ENCODE measurements at regions not wholly inside any gene's neighbourhood (a gene's known extent, or its start where the extent isn't known, plus 50 kb on each side); places are given as distances from the start of the nearest gene placed in this dataset.
"Not testable (repeated sequence)": the region's sequence is repeated elsewhere in the genome, so short reads cannot be mapped to it uniquely, and the experiment has no call there.

DNA sequence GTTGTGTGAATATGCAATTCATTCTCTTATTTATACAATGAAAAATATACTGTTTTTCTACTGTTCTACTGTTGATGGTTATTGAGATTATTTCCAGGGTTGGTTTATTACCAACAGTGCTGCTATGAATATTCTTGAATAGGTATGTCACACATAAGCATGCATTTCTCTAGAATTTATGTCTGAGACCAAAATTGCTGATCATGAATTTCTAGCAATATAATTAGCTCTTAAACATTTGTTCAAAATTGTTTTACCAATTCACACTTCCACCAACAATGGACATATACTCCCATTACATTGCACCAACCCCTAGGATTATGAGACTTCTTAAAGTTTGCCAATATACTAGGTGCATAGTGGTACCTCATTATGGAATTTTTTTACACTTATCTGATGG is 164.1 kb upstream of the KCNQ5 start:
- no peak for DNase-seq (ENCODE audit: low read depth)

DNA sequence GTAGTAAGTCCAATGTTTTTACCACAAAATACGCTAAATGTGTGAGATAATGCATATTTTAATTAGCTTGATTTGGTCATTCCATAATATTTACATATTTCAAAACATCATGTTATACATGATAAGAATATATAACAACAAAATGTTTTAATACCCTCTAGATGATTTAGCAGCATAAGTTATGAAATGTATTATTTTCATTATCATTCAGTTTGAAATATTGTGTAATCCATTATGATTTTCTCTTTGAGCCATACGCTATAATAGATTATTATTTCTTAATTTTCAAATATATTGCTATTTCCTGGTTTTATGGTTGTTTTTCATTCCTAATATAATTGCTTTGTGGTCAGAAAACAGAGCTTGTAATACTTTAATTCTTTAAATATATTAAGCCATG is 163.3 kb upstream of the KCNQ5 start:
- DNase-seq (ENCODE audit: low read depth): no peak

DNA sequence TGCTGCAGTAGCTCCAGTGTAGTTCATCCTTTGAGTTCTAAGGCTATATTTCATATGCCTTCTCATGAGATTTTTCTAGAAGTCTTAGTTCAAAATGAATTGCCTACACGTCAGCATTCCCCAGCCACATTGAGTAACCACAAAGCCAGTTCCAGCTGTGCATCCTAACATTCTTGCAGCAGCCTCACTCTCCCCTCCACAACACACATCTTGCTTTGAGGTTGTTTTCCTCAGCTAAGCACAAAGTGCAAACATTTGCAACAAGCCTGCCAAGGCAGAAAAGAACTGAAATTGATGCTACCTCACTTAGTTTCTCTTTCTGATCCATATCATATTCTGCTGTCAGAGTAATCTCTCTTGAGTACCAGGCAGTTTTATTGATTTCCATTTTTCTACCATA is 160.7 kb upstream of the KCNQ5 start:
- DNase-seq (ENCODE audit: low read depth): no peak

DNA sequence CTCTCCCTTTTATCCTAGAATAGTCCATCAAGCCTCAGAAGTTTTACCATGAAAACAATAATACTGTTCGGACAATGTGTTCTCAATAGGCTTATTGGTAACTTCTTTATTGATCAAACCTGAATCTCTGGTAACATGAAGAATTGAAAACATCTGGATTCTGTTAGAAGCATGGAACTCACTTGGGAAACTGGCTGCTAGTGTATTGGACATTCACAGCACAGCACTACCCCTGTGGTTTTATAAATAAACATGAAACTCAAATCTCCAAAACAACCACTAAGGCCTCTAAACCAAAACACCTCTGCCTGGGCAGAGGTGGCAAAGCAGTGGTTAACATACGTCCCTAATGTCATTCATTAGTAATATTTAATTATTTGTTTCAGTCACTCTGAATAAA is 157.6 kb upstream of the KCNQ5 start:
- DNase-seq (ENCODE audit: low read depth): no peak

DNA sequence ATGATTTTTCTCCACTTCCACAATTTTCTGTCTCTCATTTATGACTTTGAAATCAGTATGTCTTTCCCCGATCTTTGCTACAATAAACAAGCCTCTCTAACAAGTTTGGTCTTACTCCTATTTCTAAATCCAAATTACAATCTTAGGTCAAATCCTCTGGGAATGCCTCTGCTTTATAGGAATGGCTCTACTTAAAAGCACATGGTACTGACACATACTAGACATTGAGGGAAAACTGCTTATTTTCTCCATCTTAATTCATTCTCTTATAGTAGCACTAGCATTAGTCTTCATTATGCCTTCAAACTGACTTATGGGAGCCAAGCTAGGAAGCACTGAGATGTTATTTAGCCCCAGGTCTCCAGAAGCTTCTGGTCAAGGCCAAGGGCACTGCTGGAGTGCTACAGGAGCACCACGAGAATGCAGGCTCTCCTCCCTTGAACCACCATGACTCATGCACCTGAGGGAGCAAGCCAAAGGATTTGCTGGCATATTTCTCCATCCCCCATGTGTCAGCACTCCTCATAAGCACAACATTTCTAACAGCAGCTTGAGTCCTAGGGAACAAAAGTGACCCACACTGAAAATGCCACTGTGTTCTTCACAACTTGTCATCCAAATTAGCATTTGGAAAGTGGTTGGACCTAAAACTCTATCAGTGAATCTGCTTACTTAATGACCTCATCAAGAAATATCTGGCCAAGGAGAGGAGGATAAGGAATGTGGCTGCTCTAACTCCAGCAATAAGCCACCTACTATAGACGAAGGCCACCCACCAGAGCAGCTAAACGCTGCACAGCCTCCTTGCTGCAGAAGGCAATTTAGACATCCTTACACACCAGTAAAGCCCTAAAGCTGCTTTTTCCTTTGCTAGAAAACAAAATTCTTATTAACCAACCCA is 156.8 kb upstream of the KCNQ5 start:
- DNase-seq (ENCODE audit: low read depth): no peak

DNA sequence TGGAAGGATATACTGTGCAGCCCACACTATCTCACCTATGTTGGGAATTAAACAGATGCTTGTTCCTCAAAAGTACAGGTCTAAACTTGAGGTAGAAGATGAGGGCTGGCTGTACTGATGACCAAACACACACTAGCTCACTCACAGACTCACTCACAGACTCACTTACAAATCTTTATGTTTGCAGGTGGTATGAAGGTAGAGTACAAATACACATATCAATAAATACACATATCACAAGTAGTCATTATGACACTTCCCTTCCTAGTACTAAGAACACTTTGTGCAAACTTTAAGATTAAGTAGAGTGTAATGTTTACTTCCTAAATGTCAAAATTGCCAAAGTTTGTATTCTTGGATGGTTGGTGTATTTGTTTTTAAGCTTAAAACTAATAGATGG is 155.4 kb upstream of the KCNQ5 start:
- DNase-seq (ENCODE audit: low read depth): no peak

DNA sequence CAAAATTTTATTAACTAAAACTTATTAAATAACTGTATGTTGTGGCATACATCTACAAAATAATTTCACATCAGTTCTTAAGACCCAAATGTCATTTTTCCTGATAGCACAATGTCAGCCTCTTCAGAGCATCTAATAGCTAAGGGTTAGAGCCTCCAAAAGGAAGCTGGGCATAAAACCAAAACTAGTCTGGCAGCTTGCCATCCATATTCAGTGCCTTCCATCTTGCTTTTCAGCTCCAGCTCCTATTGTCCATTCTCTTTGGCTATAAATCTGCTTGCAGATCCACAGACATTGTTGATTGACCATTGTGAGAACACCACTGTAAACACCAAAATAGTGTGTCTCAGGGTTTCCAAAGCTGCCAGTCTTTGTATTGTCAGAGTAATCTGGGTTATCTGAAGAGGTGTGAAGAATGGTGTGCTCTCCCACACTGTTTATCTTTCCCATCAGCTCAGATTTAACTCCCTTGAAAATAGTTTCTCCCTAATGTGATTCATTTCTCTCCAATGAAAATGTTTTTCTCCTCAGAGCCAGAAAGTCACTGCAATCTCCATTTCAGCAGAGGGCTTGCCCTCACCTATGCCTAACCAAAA is 154.8 kb upstream of the KCNQ5 start:
- no peak for DNase-seq (ENCODE audit: low read depth)

DNA sequence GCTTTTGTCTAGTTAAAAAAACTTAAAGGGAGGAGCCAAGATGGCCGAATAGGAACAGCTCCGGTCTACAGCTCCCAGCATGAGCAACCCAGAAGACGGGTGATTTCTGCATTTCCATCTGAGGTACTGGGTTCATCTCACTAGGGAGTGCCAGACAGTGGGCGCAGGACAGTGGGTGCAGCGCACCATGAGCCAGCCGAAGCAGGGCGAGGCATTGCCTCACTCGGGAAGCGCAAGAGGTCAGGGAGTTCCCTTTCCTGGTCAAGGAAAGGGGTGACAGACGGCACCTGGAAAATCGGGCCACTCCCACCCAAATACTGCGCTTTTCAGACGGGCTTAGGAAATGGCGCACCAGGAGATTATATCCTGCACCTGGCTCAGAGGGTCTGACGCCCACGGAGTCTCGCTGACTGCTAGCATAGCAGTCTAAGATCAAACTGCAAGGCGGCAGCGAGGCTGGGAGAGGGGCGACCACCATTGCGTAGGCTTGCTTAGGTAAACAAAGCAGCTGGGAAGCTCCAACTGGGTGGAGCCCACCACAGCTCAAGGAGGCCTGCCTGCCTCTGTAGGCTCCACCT is 152.4 kb upstream of the KCNQ5 start:
- not testable (repeated sequence) for DNase-seq (ENCODE audit: low read depth)

DNA sequence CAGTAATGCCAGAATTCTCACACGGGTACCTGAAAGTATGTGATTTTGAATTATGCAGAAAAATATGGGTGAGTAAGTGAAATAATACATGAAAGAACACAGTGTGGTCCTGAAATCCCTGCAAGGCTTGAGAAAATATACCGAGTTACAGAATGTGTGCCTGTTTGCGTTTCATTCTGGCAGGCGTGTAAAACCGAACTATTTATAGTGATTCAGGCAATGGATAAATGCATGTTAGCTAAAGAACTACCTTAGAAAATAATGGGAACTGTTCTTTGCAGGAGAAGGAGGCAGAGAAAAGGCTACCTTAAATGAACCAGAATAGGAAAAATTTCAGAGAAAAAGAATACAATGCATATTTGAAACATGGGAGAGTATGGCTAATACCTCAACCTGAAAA is 145.8 kb upstream of the KCNQ5 start:
- no peak for DNase-seq (ENCODE audit: low read depth)

DNA sequence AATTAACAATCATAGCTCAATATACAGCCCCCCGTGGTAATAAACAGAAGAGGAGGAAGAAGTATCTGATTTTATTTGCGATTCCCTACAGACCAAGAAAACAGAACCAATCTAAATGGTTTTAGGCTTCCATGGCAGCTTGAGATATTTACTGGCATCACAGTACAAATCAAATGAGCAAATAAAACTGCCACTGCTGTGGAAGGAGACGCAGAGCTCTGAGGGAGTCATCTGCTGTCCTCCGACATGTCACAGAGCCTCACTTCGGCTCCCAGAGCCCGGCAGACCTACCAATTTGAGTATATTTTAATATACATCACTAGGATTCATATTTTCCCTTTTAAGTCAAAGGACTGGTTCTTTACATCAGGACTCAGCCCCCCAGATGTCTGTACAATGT is 145.2 kb upstream of the KCNQ5 start:
- no peak for DNase-seq (ENCODE audit: low read depth)

DNA sequence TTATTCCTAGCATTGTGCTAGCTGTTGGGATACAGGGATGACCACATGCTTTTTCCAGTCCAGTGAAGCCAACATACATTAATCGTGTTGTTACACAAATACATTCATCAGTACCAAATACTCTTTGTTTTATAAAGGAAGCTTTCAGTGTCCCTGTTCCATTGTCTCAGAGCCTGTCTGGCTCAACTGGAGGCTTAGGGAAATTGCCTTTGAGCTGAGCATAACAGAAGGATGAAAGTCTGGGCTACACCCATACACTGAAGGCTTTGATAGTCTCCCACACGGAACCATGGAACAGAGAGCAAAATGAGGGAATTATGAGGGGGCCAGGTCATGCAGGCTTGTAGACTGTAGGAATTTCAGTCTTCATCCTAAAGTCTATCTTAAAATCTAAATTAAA is 126.4 kb upstream of the KCNQ5 start:
- no peak for DNase-seq (ENCODE audit: low read depth)

DNA sequence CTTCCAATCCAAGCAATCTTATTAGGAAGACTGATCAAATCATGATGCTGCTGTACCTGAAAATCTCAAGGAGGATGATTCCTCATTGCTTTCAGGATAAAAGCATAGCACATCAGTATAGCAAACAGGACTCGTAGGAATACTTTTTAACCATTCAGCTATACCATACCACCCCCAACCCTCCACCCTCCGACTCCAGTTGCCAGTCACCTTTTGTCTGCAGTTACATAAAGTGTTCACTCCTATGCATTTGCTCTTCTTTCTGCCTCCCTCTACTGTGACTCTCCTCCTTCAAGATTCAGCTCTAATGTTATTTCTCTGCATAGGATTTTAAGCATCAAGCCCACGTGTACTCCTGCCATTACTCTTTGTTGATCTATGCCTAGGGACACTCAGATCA is 124.7 kb upstream of the KCNQ5 start:
- DNase-seq (ENCODE audit: low read depth): no peak

DNA sequence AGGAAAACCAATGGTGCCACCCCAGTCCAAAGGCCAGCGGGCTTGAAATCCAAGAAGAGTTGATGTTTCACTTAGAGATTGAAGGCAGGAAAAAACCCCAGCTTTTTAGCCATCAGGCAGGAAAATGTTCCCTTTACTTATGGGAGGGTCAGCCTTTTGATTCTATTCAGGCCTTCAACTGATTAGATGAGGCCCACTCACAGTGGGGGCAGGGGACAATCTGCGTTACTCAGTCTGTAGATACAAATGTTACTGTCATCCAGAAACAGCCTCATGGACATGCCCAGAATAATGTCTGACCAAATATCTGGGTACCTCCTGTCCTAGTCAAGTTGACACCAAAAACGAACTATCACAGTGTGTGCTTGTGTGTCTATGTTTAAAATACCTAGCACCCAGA is 121.2 kb upstream of the KCNQ5 start:
- DNase-seq (ENCODE audit: low read depth): no peak

DNA sequence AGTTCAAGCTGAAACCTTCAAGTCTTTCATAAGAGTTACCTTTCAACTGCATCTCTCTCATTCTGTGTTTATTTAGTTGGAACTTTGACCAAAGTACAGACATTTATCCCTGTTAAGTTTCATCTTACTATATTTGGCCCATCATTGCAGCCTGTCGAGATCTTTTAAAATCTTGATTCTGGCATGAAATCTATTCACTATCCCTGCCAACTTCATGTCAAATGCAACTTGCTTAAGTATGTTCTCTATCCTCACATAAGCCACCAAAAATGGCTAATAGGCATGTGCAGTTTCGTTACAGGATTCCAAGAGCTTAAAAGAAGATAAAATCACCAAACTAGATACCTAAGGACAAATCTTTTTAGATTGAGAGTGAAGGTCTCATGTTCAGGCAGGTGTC is 117.5 kb upstream of the KCNQ5 start:
- DNase-seq (ENCODE audit: low read depth): no peak

DNA sequence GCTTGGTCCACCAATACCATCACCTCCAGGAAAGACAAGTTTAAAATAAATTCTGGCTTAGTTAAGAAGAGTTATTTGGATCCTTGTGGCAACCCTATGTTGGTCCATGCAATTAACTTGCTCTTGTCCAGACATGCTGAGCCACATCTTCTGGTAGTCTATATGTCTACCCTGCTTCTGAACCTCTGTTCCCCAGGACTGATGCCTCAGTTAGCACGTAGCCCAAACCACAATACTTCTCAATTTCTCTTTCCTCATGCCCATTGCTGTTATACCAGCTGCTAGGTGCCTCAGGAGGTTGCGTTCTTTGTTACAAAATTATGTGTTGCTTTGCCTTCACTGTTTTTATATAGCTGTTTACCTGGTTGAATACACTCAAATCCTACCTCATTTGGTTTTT is 116.4 kb upstream of the KCNQ5 start:
- DNase-seq (ENCODE audit: low read depth): no peak

DNA sequence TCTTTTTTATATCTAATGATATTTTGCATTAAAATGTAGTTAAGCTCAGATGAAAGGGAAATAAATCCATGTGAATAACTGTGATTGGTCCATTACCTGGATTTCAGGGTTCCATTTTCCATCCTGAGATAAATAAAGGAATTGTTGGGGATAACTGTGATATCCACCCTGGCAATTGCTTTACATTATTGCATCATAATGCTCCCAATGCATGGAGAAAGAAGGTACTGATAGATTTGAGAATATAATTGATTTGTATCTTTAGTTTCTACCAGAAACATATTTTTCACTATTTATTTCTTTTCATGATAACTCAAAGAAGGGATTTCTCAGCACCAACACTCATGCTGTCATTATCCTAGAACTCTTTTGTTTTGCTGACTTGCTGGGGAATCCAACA is 102.0 kb upstream of the KCNQ5 start:
- DNase-seq (ENCODE audit: low read depth): no peak

DNA sequence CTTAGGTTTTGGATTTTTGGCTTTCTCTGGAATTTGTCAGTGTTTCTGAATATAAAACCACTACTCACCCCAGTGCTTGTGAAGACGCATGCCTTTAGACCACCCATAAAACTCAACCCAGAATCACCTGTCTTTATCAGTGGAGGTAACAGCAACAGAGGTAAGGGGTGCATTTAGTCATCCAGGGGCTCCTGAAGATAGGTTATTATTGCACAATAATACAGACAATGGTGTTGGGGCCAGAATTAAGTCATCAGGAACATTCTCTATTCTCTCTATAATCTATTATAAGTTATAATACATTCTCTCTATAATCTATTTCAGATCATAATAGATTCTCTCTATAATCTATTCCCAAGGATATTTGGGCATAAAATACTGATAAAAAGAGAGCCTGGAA is 100.2 kb upstream of the KCNQ5 start:
- DNase-seq (ENCODE audit: low read depth): no peak

DNA sequence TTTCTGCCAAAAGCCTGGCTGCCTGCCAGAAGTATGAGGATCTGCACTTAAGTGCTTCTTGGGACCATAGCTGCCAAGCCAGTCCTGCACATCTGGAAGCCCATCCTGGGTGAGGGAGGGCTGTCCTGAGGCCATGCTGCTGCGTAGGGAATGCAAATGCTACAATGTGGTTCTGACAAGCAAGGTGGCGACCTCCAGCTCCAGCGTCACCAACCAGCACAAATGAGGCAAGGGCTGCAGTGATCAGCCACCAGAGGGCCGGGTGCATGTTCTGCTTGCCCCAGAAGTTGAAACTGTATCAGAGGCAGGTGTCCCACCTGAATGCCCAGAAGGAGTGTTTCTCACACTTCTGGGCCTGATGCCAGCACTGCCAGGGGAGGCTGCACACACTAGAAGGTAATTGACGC is 99.1 kb upstream of the KCNQ5 start:
- peak; percentile 5 for DNase-seq (ENCODE audit: low read depth)

DNA sequence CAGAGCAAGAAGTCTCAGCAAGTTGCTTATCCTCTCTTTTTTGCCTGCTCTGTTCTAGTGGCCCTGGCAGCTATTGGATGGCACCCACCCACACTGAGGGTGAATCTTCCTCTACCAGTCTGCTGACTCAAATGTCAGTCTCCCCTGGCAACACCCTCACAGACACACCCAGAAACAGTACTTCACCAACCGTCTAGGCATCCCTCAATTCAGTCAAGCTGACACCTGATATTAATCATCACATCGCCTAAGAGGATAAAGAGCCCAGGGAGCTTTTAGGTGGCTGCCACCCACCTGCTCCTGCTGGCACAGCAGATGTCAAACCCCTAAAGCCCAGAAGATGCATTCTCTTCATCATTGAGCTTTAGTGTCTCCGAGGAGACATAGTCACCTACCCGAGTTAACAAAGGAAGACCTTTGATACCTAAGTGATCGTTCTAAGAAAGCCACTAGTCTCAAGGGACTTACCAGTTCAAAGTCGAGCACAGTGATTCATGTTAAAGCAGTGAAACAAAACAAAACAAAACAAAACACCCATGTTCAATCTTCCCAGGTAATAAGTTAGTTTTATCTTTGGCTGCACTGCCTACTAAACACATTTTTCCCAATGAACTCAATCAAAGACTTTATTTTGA is 97.7 kb upstream of the KCNQ5 start:
- DNase-seq (ENCODE audit: low read depth): no peak

DNA sequence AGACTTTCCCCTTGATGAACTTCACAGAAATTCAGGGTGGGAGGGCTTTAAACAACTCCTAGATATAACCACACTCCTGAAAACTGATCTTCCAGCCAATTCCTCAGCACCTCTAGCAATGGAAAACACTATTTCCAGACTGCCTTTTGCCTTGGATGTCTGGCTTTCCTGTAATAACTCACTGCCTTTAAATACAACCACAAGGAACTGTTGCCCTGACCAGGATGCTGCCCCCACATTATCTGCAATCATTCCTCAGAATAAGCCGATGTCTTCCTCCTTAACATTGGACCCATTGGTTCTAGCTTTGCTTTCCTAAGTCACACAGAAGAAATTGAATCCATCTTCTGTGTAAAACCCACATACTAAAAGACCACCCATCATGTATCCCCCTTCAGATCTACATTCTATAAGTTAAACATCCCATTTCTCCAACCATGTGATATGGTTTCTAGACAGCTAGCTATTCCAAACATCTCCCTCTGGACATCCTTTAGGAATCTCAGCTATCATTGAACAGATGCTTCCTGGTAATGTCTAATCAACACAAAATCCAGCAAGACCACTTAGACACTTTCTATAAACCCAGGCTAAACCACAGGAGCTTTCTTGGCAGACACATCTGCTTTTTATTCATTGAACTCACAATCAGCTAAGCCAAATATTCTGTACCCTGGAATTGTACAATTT is 95.9 kb upstream of the KCNQ5 start:
- DNase-seq (ENCODE audit: low read depth): no peak

DNA sequence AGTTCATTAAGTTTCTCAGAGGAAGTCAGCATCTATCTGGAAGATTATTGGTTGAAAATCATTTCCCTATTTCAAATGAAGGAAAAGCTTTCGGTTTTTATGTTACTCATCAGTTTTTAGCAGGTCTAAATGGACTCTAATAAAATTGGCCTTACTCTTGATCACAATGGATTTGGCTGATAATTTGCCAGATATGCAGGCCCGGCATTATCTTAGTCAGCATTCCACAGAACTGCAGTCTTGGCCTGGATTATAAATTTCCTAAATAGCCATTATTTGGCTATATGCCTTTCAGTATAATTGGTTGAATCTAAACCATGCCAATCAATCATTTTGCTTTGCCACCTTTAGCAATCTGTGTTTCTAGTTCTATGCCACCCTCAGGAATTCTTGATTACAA is 91.7 kb upstream of the KCNQ5 start:
- DNase-seq (ENCODE audit: low read depth): no peak

DNA sequence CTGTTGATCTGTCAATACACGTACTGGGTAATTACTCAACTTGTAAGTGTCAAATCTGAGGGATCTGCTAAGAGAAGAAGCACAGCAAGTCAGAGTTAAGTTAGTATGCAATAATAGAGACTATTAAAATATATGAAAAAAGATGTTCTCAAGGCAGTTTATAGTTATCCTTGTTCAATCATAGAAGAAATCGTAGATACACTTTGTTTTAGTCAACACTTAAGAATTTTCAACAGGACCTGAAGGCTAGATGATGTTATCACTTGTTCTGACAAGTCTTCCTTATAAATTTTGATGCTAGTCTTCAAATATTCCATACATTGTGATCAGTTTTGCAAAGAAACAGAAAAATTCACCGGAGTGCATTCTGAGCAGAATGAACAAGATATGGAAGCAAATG is 91.1 kb upstream of the KCNQ5 start:
- no peak for DNase-seq (ENCODE audit: low read depth)

All from T follicular helper cell (primary cell).